Panc1 (cell line): ENCODE measurements at regions not wholly inside any gene's neighbourhood (a gene's known extent, or its start where the extent isn't known, plus 50 kb on each side); places are given as distances from the start of the nearest gene placed in this dataset.

Experiments used
- ATAC-seq: fragments of 200-7000 bp; cut with Tn5 transposase; 2 replicates; pipeline ENCODE4 v1.9.1; 2020; ENCODE audit warnings: mild to moderate bottlenecking, moderate library complexity
- BruUV-seq: library from RNA; stranded (reverse); fragments of 400-500 nt; replicated peaks from 2 replicates; lab custom pipeline; 2021; lab: Mats Ljungman, UMichigan
- CTCF ChIA-PET: fragments of 300-600 bp; sonication (Branson Sonifier 250); formaldehyde crosslinking; loops from one replicate; lab custom pipeline; 2022; ENCODE audit warnings: antibody characterized with exemption; lab: Charles Lee
- POLR2A ChIA-PET: fragments of 300-600 bp; sonication (Branson Sonifier 250); formaldehyde crosslinking; loops from one replicate; lab custom pipeline; 2022; ENCODE audit warnings: antibody characterized with exemption; lab: Charles Lee
- DNase-seq: peaks from one replicate; pipeline ENCODE4 v3.0.0-alpha.2; 2010; ENCODE audit warnings: low read depth, low spot score
- H3K27ac ChIP-seq: 2 replicates; pipeline ENCODE4 v1.5.1; 2011; ENCODE audit warnings: mild to moderate bottlenecking, low read length, inconsistent platforms
- H3K27me3 ChIP-seq: fragments of 200-500 bp; sonication (Bioruptor generic); 2 replicates; pipeline ENCODE4 v1.6.0; 2014; ENCODE audit warnings: low read length, inconsistent platforms; ENCODE audit not compliant: control insufficient read depth, insufficient read depth
- H3K36me3 ChIP-seq: fragments of 200-500 bp; sonication (Bioruptor generic); 2 replicates; pipeline ENCODE4 v1.5.1; 2014; ENCODE audit warnings: inconsistent platforms, mild to moderate bottlenecking, low read length, moderate library complexity; ENCODE audit not compliant: control insufficient read depth, insufficient read depth
- H3K4me1 ChIP-seq: 2 replicates; pipeline ENCODE4 v1.5.1; 2011; ENCODE audit warnings: inconsistent platforms, mild to moderate bottlenecking, low read length, moderate library complexity; ENCODE audit not compliant: control insufficient read depth, insufficient read depth
- H3K4me3 ChIP-seq, 2 experiments: 2 replicates each; pipeline ENCODE4 v1.5.1; 2011 to 2012; ENCODE audit warnings: low read depth in 2 of 2, low read length in 2 of 2, mild to moderate bottlenecking in 2 of 2, inconsistent platforms in 1 of 2, moderate library complexity in 1 of 2
- H3K9me3 ChIP-seq: fragments of 200-500 bp; sonication (Bioruptor generic); 2 replicates; pipeline ENCODE4 v1.5.1; 2014; ENCODE audit warnings: low read depth, mild to moderate bottlenecking, inconsistent platforms, low read length, moderate library complexity; ENCODE audit not compliant: control insufficient read depth, insufficient read depth
- CTCF ChIP-seq: fragments of 450-650 bp; IDR thresholded peaks from 2 replicates; pipeline ENCODE4 v1.5.1; 2017; ENCODE audit warnings: mild to moderate bottlenecking
- POLR2AphosphoS5 ChIP-seq: IDR thresholded peaks from 2 replicates; pipeline ENCODE4 v1.6.1; 2012; ENCODE audit warnings: mild to moderate bottlenecking, low read depth, low read length, moderate library complexity
- REST ChIP-seq, 2 experiments: IDR thresholded peaks; 2 replicates each; pipeline ENCODE4 v1.6.1; 2011 to 2012; ENCODE audit warnings: low read depth in 2 of 2, control low read depth in 1 of 2, low read length in 1 of 2, mild to moderate bottlenecking in 1 of 2, moderate library complexity in 1 of 2; ENCODE audit not compliant: insufficient read depth in 1 of 2
- SIN3A ChIP-seq: IDR thresholded peaks from 2 replicates; pipeline ENCODE4 v1.6.1; 2012; ENCODE audit warnings: low read depth, mild to moderate bottlenecking, low read length, moderate library complexity, borderline replicate concordance; ENCODE audit not compliant: insufficient read depth
- TCF7L2 ChIP-seq: IDR thresholded peaks from 2 replicates; pipeline ENCODE4 v1.6.1; 2011; ENCODE audit warnings: mild to moderate bottlenecking, low read depth, low read length, inconsistent platforms
- in situ Hi-C: cut with HindIII; loops from 2 replicates; pipeline ENCODE4 v1.10.0; 2016; ENCODE audit warnings: low sequenced_read_pairs, low pct_unique_long_range_greater_than_20kb
- intact Hi-C: fragments of 100-400 bp; cut with micrococcal nuclease; formaldehyde crosslinking; loops from one replicate; pipeline ENCODE4 v1.10.0; 2022; ENCODE audit not compliant: unreplicated experiment

- CTCF ChIA-PET: interaction anchor here (0.7 kb wide), 2 partner anchors 158 to 252 kb away, joined by 8 to 12 read pairs; no protein-coding TSS in a partner anchor
- Histone ChIP-seq H3K4me3 (no peak overlapping the region), H3K36me3 (no peaks in the 10 kb centered on the region), H3K9me3 (no peaks in the 10 kb centered on the region), H3K27ac (peak overlapping the region; percentile 75), H3K27me3 (no peaks in the 10 kb centered on the region), H3K4me1 (peaks cover 24% of the 10 kb centered on the region)
- intact Hi-C loops (no loop called here), in situ Hi-C loops (no loop called here)
- ATAC-seq (no peak), DNase-seq (no peak)
- POLR2A ChIA-PET: interaction anchor here (0.6 kb wide), 1 partner anchor 424 kb away, joined by 5 read pairs; no protein-coding TSS in a partner anchor
- BruUV-seq: no TSS peak
- TF ChIP-seq REST (IDR thresholded peaks at IDR 0.05; ENCODE audit: insufficient read depth in 1 of 2, low read depth in 2 of 2, low read length in 1 of 2): no peak
- no peak for TF ChIP-seq SIN3A
- TF ChIP-seq CTCF: no peak
- TF ChIP-seq TCF7L2: no peak
These were observed 165.9 kb downstream of the ZNF608 start for GRCh38 chr5:124580512-124580911.

DNA sequence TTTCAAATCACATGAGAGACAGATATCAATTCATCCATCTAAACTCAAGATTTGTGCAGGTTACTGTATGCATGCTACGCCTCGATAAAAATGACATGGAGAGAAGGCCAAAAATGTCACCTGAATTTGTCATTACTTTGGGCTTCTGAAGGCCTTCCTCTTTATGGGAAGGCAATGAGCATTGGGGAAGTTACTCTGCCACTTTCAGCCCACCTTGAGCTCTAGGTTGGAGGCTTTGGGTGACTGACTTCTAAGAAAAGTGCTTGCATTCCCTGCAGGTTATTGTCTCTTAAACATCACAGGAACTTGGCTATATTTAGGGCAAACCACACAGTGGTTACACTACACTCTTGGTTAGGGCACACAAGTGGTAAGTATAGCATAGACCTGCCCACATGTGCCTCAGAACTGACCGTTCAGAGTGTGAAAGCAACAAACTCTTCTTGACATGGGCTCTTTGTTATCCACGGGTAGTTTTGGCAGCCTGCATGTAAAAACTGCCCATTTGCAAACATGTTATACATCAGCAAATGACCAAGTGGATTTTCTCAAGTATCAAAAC, 169.5 kb downstream of the ZNF608 start:
- ChIA-PET CTCF (no interaction called here), POLR2A (interaction anchor here (0.5 kb wide), 1 partner anchor 31 kb away, joined by 4 read pairs; no protein-coding TSS in a partner anchor)
- peaks cover 21% of the 10 kb centered on the region for H3K4me1 ChIP-seq
- TF ChIP-seq CTCF (no peak), POLR2AphosphoS5 (no peak), REST (IDR thresholded peaks at IDR 0.05; ENCODE audit: insufficient read depth in 1 of 2, low read depth in 2 of 2, low read length in 1 of 2) (no peak), TCF7L2 (no peak), SIN3A (no peak)
- H3K27me3 ChIP-seq: no peaks in the 10 kb centered on the region
- H3K4me3 ChIP-seq: no peak overlapping the region
- no peak for ATAC-seq
- intact Hi-C loops: no loop called here
- no peaks in the 10 kb centered on the region for H3K9me3 ChIP-seq
- BruUV-seq: no TSS peak
- H3K36me3 ChIP-seq: no peaks in the 10 kb centered on the region
- DNase-seq: no peak
- in situ Hi-C loops: no loop called here
- peak overlapping the region; percentile 60 for H3K27ac ChIP-seq
